CD14-positive monocyte (primary cell): ENCODE measurements at regions not wholly inside any gene's neighbourhood (a gene's known extent, or its start where the extent isn't known, plus 50 kb on each side); places are given as distances from the start of the nearest gene placed in this dataset.

Experiments used
- DNase-seq, 3 donors: peaks; one replicate each; pipeline ENCODE4 v3.0.0-alpha.2; 2011 to 2022
- H2AFZ ChIP-seq: 2 replicates; pipeline ENCODE4 v1.6.0; 2012; ENCODE audit warnings: mild to moderate bottlenecking, low read depth, low read length, inconsistent platforms; ENCODE audit not compliant: insufficient read depth, poor library complexity, severe bottlenecking
- H3K27ac ChIP-seq, 2 donors: 1 replicate in 1 of 2; 2 replicates in 1 of 2; pipeline ENCODE4 v1.5.1; 2012 to 2013; ENCODE audit warnings: low read length in 2 of 2, control low read depth in 1 of 2, inconsistent platforms in 1 of 2, low read depth in 1 of 2, mild to moderate bottlenecking in 1 of 2
- H3K27me3 ChIP-seq, 2 donors: one replicate each; pipeline versions ENCODE4 v1.6.0 to v1.6.1; 2011 to 2013; ENCODE audit warnings: low read length in 2 of 2; ENCODE audit not compliant: control insufficient read depth in 2 of 2, insufficient read depth in 2 of 2
- H3K36me3 ChIP-seq, 2 donors: replicated peaks in 1 of 2; 1 replicate in 1 of 2; 2 replicates in 1 of 2; pipeline versions ENCODE4 v1.5.1 to v1.6.1; 2012 to 2013; ENCODE audit warnings: low read length in 2 of 2, control low read depth in 1 of 2, inconsistent platforms in 1 of 2, mild to moderate bottlenecking in 1 of 2; ENCODE audit not compliant: insufficient read depth in 2 of 2, control insufficient read depth in 1 of 2
- H3K4me1 ChIP-seq, 2 donors: 1 replicate in 1 of 2; 2 replicates in 1 of 2; pipeline versions ENCODE4 v1.5.1 to v1.6.1; 2012 to 2013; ENCODE audit warnings: low read length in 2 of 2, control low read depth in 1 of 2, inconsistent platforms in 1 of 2, mild to moderate bottlenecking in 1 of 2, moderate library complexity in 1 of 2; ENCODE audit not compliant: insufficient read depth in 2 of 2, control insufficient read depth in 1 of 2
- H3K4me2 ChIP-seq: replicated peaks from 2 replicates; pipeline ENCODE3; 2012; ENCODE audit warnings: low read length, moderate library complexity, mild to moderate bottlenecking; ENCODE audit not compliant: poor library complexity, severe bottlenecking; ENCODE audit errors: extremely low read depth
- H3K4me3 ChIP-seq, 3 experiments: fragments of 200-600 bp in 1 of 3; sonication (generic) in 1 of 3; replicated peaks in 1 of 3; 1 replicate in 2 of 3; 2 replicates in 1 of 3; pipeline ENCODE4 v1.5.1; 2011 to 2013; ENCODE audit warnings: low read length in 3 of 3, mild to moderate bottlenecking in 3 of 3, control low read depth in 2 of 3, low read depth in 2 of 3, inconsistent platforms in 1 of 3, moderate library complexity in 1 of 3
- H3K79me2 ChIP-seq: 2 replicates; pipeline ENCODE4 v1.6.0; 2012; ENCODE audit warnings: mild to moderate bottlenecking, control low read depth, inconsistent platforms, low read length, moderate library complexity; ENCODE audit not compliant: insufficient read depth
- H3K9ac ChIP-seq: 2 replicates; pipeline ENCODE4 v1.6.0; 2017; ENCODE audit warnings: low read length, mild to moderate bottlenecking; ENCODE audit not compliant: insufficient read depth, poor library complexity, severe bottlenecking
- H3K9me3 ChIP-seq, 2 donors: replicated peaks in 1 of 2; 1 replicate in 1 of 2; 2 replicates in 1 of 2; pipeline versions ENCODE4 v1.5.1 to v1.6.1; 2012 to 2013; ENCODE audit warnings: low read length in 2 of 2, control low read depth in 1 of 2; ENCODE audit not compliant: control insufficient read depth in 1 of 2, insufficient read depth in 1 of 2
- H4K20me1 ChIP-seq: 2 replicates; pipeline ENCODE4 v1.6.0; 2012; ENCODE audit warnings: mild to moderate bottlenecking, low read length, control low read depth, moderate library complexity; ENCODE audit not compliant: insufficient read depth
- H3K27ac Mint-ChIP-seq, 7 donors: one replicate each; pipeline ENCODE4 v1.8.0; 2020; ENCODE audit warnings: mild to moderate bottlenecking in 7 of 7, mixed read lengths in 7 of 7, moderate library complexity in 6 of 7, inconsistent platforms in 2 of 7
- H3K27me3 Mint-ChIP-seq, 3 donors: one replicate each; pipeline ENCODE4 v1.8.0; 2021 to 2022; ENCODE audit warnings: low read depth in 3 of 3, mild to moderate bottlenecking in 3 of 3, mixed read lengths in 3 of 3, moderate library complexity in 3 of 3, inconsistent platforms in 1 of 3
- H3K36me3 Mint-ChIP-seq, 2 donors: one replicate each; pipeline ENCODE4 v1.8.0; 2020; ENCODE audit warnings: mixed read lengths in 2 of 2, inconsistent platforms in 1 of 2, mild to moderate bottlenecking in 1 of 2
- H3K4me1 Mint-ChIP-seq: one replicate; pipeline ENCODE4 v1.8.0; 2020; ENCODE audit warnings: mild to moderate bottlenecking, mixed read lengths
- H3K4me3 Mint-ChIP-seq, 2 donors: one replicate each; pipeline ENCODE4 v1.8.0; 2020; ENCODE audit warnings: mild to moderate bottlenecking in 2 of 2, mixed read lengths in 2 of 2, moderate library complexity in 1 of 2
- H3K9me3 Mint-ChIP-seq, 7 donors: one replicate each; pipeline ENCODE4 v1.8.0; 2020 to 2022; ENCODE audit warnings: mixed read lengths in 7 of 7, mild to moderate bottlenecking in 6 of 7, moderate library complexity in 6 of 7, inconsistent platforms in 2 of 7
- CTCF ChIP-seq: fragments of 200-600 bp; IDR thresholded peaks from one replicate; pipeline ENCODE4 v1.8.0; 2022; ENCODE audit warnings: antibody characterized with exemption, mild to moderate bottlenecking
- WGBS: methylation state at CpG from one replicate; pipeline ENCODE4 v1.1.5; 2013; ENCODE audit warnings: missing lambda C conversion rate; ENCODE audit not compliant: insufficient coverage; 5-methylcytosine and 5-hydroxymethylcytosine counted together
- intact Hi-C, 2 donors: fragments of 100-400 bp; cut with micrococcal nuclease; formaldehyde crosslinking; loops; one replicate each; pipeline versions ENCODE4 v1.15.0 to v1.15.1; 2023

DNA sequence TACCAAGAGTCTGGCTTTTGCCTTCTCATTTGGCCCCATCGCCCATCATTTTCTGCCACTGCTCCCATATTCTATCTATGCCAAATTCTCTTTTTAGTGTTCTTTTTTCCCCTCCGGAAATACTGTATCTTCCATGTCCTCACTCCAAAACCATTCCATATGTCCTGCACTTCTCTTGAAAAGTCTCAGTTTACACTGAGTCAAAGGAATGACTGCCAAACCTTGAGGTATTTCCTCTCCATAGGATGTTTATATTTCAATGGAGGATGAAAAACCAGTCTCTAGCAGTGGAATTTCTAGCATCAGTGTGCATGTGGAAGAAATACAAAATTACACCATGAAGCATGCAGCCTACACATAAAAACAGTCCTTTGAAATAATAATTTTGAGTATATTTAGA is 121.4 kb upstream of the PHYHIPL start:
- Mint-ChIP-seq H3K4me1 (no peaks in the 10 kb centered on the region), H3K27ac (no peak overlapping the region), H3K9me3 (peaks cover 1 to 9% (median 5%) of the 10 kb centered on the region in 7 donors), H3K36me3 (no peaks in the 10 kb centered on the region), H3K4me3 (no peak overlapping the region), H3K27me3 (no peaks in the 10 kb centered on the region)
- 100% methylated on average over 2 of the region's 2 CpGs for WGBS
- H3K9ac ChIP-seq, result no peak overlapping the region
- DNase-seq, result no peak
- no peak overlapping the region for H2AFZ ChIP-seq
- no peak overlapping the region for H3K27ac ChIP-seq
- intact Hi-C loops, result no loop called here
- no peaks in the 10 kb centered on the region for H3K79me2 ChIP-seq
- no peaks in the 10 kb centered on the region for H3K4me1 ChIP-seq
- H3K9me3 ChIP-seq, result no peaks in the 10 kb centered on the region
- no peak for TF ChIP-seq CTCF
- H3K27me3 ChIP-seq, result no peaks in the 10 kb centered on the region
- no peaks in the 10 kb centered on the region for H4K20me1 ChIP-seq
- H3K4me2 ChIP-seq, result no peak overlapping the region
- no peak overlapping the region for H3K4me3 ChIP-seq
- H3K36me3 ChIP-seq, result no peaks in the 10 kb centered on the region

- Histone ChIP-seq H3K27ac (no peak overlapping the region), H4K20me1 (no peaks in the 10 kb centered on the region), H3K4me2 (no peak overlapping the region), H2AFZ (no peak overlapping the region), H3K36me3 (no peaks in the 10 kb centered on the region), H3K4me1 (no peaks in the 10 kb centered on the region), H3K9me3 (no peaks in the 10 kb centered on the region), H3K4me3 (no peak overlapping the region), H3K9ac (no peak overlapping the region), H3K27me3 (no peaks in the 10 kb centered on the region), H3K79me2 (no peaks in the 10 kb centered on the region)
- peaks cover 1 to 7% (median 5%) of the 10 kb centered on the region in 7 donors for H3K9me3 Mint-ChIP-seq
- H3K4me1 Mint-ChIP-seq, result no peaks in the 10 kb centered on the region
- intact Hi-C loops, result no loop called here
- no peaks in the 10 kb centered on the region for H3K36me3 Mint-ChIP-seq
- H3K27me3 Mint-ChIP-seq, result peaks cover 0 to 2% (median 0%) of the 10 kb centered on the region in 3 donors
- no peak for TF ChIP-seq CTCF
- no peak overlapping the region for H3K4me3 Mint-ChIP-seq
- no peak overlapping the region for H3K27ac Mint-ChIP-seq
- no peak for DNase-seq
Observed at GRCh38 chr10:59057345-59057744, 119.1 kb upstream of the PHYHIPL start.
